IMR-90 (cell line): ENCODE measurements at regions not wholly inside any gene's neighbourhood (a gene's known extent, or its start where the extent isn't known, plus 50 kb on each side); places are given as distances from the start of the nearest gene placed in this dataset.

ENCODE experiments used
- CTCF ChIP-seq: conservative IDR thresholded peaks from 2 replicates; pipeline ENCODE4 v1.5.1; 2012; ENCODE audit warnings: mild to moderate bottlenecking, low read depth, low read length, improper control_type of control experiment
- ELK1 ChIP-seq: fragments of 150-350 bp; IDR thresholded peaks from 2 replicates; pipeline ENCODE4 v1.6.1; 2016; ENCODE audit warnings: low read depth, mild to moderate bottlenecking, low read length, moderate library complexity, borderline replicate concordance
- MXI1 ChIP-seq: IDR thresholded peaks from 2 replicates; pipeline ENCODE4 v1.6.1; 2012; ENCODE audit warnings: low read depth, mild to moderate bottlenecking, low read length, moderate library complexity, borderline replicate concordance
- POLR2A ChIP-seq: IDR thresholded peaks from 2 replicates; pipeline ENCODE4 v1.6.1; 2012; ENCODE audit warnings: mild to moderate bottlenecking, low read depth, low read length
- RAD21 ChIP-seq: IDR thresholded peaks from 2 replicates; pipeline ENCODE4 v1.6.1; 2012; ENCODE audit warnings: low read length, improper control_type of control experiment
- USF2 ChIP-seq: fragments of 150-350 bp; IDR thresholded peaks from 2 replicates; pipeline ENCODE4 v1.6.1; 2017; ENCODE audit warnings: mild to moderate bottlenecking, antibody characterized with exemption, low read length, low read depth

- no peak for TF ChIP-seq USF2
- no peak for TF ChIP-seq CTCF
- TF ChIP-seq POLR2A, result no peak
- no peak for TF ChIP-seq RAD21
- no peak for TF ChIP-seq ELK1
- no peak for TF ChIP-seq MXI1
These were observed 513.5 kb downstream of the MTRR start for GRCh38 chr5:8382456-8382855.
